H1 (cell line): ENCODE measurements at regions not wholly inside any gene's neighbourhood (a gene's known extent, or its start where the extent isn't known, plus 50 kb on each side); places are given as distances from the start of the nearest gene placed in this dataset.

Experiments used
- CTCF ChIA-PET: fragments of 300-600 bp; sonication (Branson Sonifier 250); formaldehyde crosslinking; loops from one replicate; lab custom pipeline; 2021; ENCODE audit not compliant: partially characterized antibody; lab: Charles Lee
- POLR2A ChIA-PET: fragments of 300-600 bp; sonication (Branson Sonifier 250); formaldehyde crosslinking; loops from one replicate; lab custom pipeline; 2021; ENCODE audit warnings: inconsistent platforms; ENCODE audit not compliant: partially characterized antibody; lab: Charles Lee
- DNase-seq, 2 experiments: peaks; one replicate each; pipeline versions ENCODE4 v3.0.0 to v3.0.0-alpha.2; 2010 to 2022; ENCODE audit warnings: low spot score in 2 of 2, low read depth in 1 of 2, mixed read lengths in 1 of 2
- FAIRE-seq: peaks from 2 replicates; lab custom pipeline; 2011; peaks lifted over from hg19 to GRCh38; lab: Jason Lieb, UNC
- H2AFZ ChIP-seq: 2 replicates; pipeline ENCODE4 v1.8.1; 2012; ENCODE audit warnings: low read length, inconsistent platforms
- H2AK5ac ChIP-seq: 2 replicates; pipeline ENCODE4 v1.6.1; 2013; ENCODE audit warnings: low read depth, low read length
- H2BK120ac ChIP-seq: replicated peaks from 2 replicates; pipeline ENCODE3; 2013; ENCODE audit warnings: low read depth, low read length, inconsistent platforms
- H2BK12ac ChIP-seq: 2 replicates; pipeline ENCODE4 v1.6.1; 2013; ENCODE audit warnings: low read depth, low read length
- H2BK15ac ChIP-seq: 2 replicates; pipeline ENCODE4 v1.6.1; 2013; ENCODE audit warnings: low read length
- H2BK20ac ChIP-seq: 2 replicates; pipeline ENCODE4 v1.6.1; 2013; ENCODE audit warnings: low read length
- H2BK5ac ChIP-seq: 2 replicates; pipeline ENCODE4 v1.6.1; 2013; ENCODE audit warnings: low read depth, low read length
- H3K14ac ChIP-seq: 2 replicates; pipeline ENCODE4 v1.6.1; 2013; ENCODE audit warnings: inconsistent platforms; ENCODE audit not compliant: insufficient read length
- H3K18ac ChIP-seq: 2 replicates; pipeline ENCODE4 v1.6.1; 2013; ENCODE audit warnings: low read length; ENCODE audit errors: extremely low read depth
- H3K23ac ChIP-seq: 2 replicates; pipeline ENCODE4 v1.6.1; 2013; ENCODE audit warnings: inconsistent platforms; ENCODE audit not compliant: insufficient read length
- H3K23me2 ChIP-seq: 2 replicates; pipeline ENCODE4 v1.6.1; 2013; ENCODE audit warnings: low read depth, low read length
- H3K27ac ChIP-seq: 2 replicates; pipeline ENCODE4 v1.6.1; 2011; ENCODE audit warnings: low read depth, low read length, inconsistent platforms
- H3K27me3 ChIP-seq, 4 experiments: replicated peaks in 1 of 4; 1 replicate in 1 of 4; 2 replicates in 3 of 4; pipeline versions ENCODE4 v1.6.1 to v1.8.1; 2011 to 2013; ENCODE audit warnings: low read length in 3 of 4, mild to moderate bottlenecking in 3 of 4, inconsistent platforms in 2 of 4, mixed read lengths in 2 of 4, moderate library complexity in 1 of 4; ENCODE audit not compliant: control insufficient read depth in 3 of 4, insufficient read depth in 3 of 4; ENCODE audit errors: extremely low read depth in 1 of 4
- H3K36me3 ChIP-seq, 4 experiments: 2 replicates each; pipeline versions ENCODE4 v1.6.1 to v1.8.1; 2011 to 2013; ENCODE audit warnings: mild to moderate bottlenecking in 4 of 4, low read length in 3 of 4, moderate library complexity in 2 of 4, control low read depth in 1 of 4, inconsistent platforms in 1 of 4; ENCODE audit not compliant: insufficient read depth in 4 of 4, control insufficient read depth in 2 of 4
- H3K4ac ChIP-seq: replicated peaks from 2 replicates; pipeline ENCODE3; 2013; ENCODE audit warnings: low read length, low read depth, mixed read lengths, inconsistent platforms; ENCODE audit not compliant: insufficient read length
- H3K4me1 ChIP-seq, 4 experiments: replicated peaks in 1 of 4; 1 replicate in 1 of 4; 2 replicates in 3 of 4; pipeline versions ENCODE4 v1.6.1 to v1.8.1; 2011 to 2013; ENCODE audit warnings: low read length in 3 of 4, inconsistent platforms in 2 of 4, mixed read lengths in 1 of 4; ENCODE audit not compliant: insufficient read depth in 4 of 4, control insufficient read depth in 3 of 4
- H3K4me2 ChIP-seq, 2 experiments: 2 replicates each; pipeline versions ENCODE4 v1.6.1 to v1.8.1; 2011 to 2013; ENCODE audit warnings: low read depth in 2 of 2, low read length in 2 of 2, control low read depth in 1 of 2, inconsistent platforms in 1 of 2, mild to moderate bottlenecking in 1 of 2; ENCODE audit not compliant: insufficient read depth in 1 of 2
- H3K4me3 ChIP-seq, 4 experiments: fragments of 200-600, 300-600 bp in 1 of 4; sonication (generic), shearing (Covaris generic), sonication (Bioruptor Twin) in 1 of 4; 2 replicates each; pipeline versions ENCODE4 v1.5.1 to v1.8.1; 2011 to 2016; ENCODE audit warnings: low read length in 4 of 4, low read depth in 3 of 4, control low read depth in 2 of 4, inconsistent platforms in 2 of 4, mild to moderate bottlenecking in 2 of 4, mixed read lengths in 1 of 4, moderate library complexity in 1 of 4; ENCODE audit not compliant: insufficient read depth in 2 of 4; ENCODE audit errors: extremely low read depth in 1 of 4
- H3K56ac ChIP-seq: replicated peaks from 2 replicates; pipeline ENCODE3; 2013; ENCODE audit warnings: low read depth, mild to moderate bottlenecking, mixed read lengths, low read length, inconsistent platforms; ENCODE audit not compliant: insufficient read length
- H3K79me1 ChIP-seq: 2 replicates; pipeline ENCODE4 v1.6.1; 2013; ENCODE audit warnings: low read depth, low read length, control low read depth
- H3K79me2 ChIP-seq, 2 experiments: 2 replicates each; pipeline versions ENCODE4 v1.6.1 to v1.8.1; 2012 to 2013; ENCODE audit warnings: low read length in 2 of 2, mild to moderate bottlenecking in 2 of 2, inconsistent platforms in 1 of 2; ENCODE audit not compliant: insufficient read depth in 2 of 2, control insufficient read depth in 1 of 2
- H3K9ac ChIP-seq, 4 experiments: replicated peaks in 1 of 4; 1 replicate in 1 of 4; 2 replicates in 3 of 4; pipeline versions ENCODE4 v1.6.1 to v1.8.1; 2011 to 2013; ENCODE audit warnings: low read depth in 3 of 4, low read length in 3 of 4, control low read depth in 2 of 4, mild to moderate bottlenecking in 2 of 4, moderate library complexity in 2 of 4, inconsistent platforms in 1 of 4; ENCODE audit errors: extremely low read depth in 1 of 4
- H3K9me3 ChIP-seq, 2 experiments: 2 replicates each; pipeline versions ENCODE4 v1.6.1 to v1.8.1; 2012 to 2013; ENCODE audit warnings: mild to moderate bottlenecking in 2 of 2, moderate library complexity in 2 of 2, control low read depth in 1 of 2, inconsistent platforms in 1 of 2, low read depth in 1 of 2, low read length in 1 of 2, mixed read lengths in 1 of 2; ENCODE audit not compliant: insufficient read depth in 2 of 2
- H4K20me1 ChIP-seq, 2 experiments: replicated peaks in 1 of 2; 2 replicates each; pipeline versions ENCODE3 to v1.8.1; 2011 to 2013; ENCODE audit warnings: inconsistent platforms in 2 of 2, low read length in 2 of 2, mild to moderate bottlenecking in 1 of 2; ENCODE audit not compliant: insufficient read depth in 2 of 2, control insufficient read depth in 1 of 2
- H4K5ac ChIP-seq: 2 replicates; pipeline ENCODE4 v1.6.1; 2013; ENCODE audit warnings: low read length, low read depth, mixed read lengths, inconsistent platforms; ENCODE audit not compliant: insufficient read length
- H4K8ac ChIP-seq: 2 replicates; pipeline ENCODE4 v1.8.0; 2013; ENCODE audit warnings: mild to moderate bottlenecking, moderate library complexity, low read length, inconsistent platforms; ENCODE audit not compliant: insufficient read depth; ENCODE audit errors: extremely low read depth
- H4K91ac ChIP-seq: replicated peaks from 2 replicates; pipeline ENCODE3; 2013; ENCODE audit warnings: low read length, mixed read lengths, inconsistent platforms; ENCODE audit not compliant: insufficient read length
- BRCA1 ChIP-seq: IDR thresholded peaks from 2 replicates; pipeline ENCODE4 v1.6.1; 2012; ENCODE audit warnings: low read depth, low read length, improper control_type of control experiment
- CTBP2 ChIP-seq: IDR thresholded peaks from 2 replicates; pipeline ENCODE4 v1.7.0; 2011; ENCODE audit warnings: borderline replicate concordance, mild to moderate bottlenecking, moderate library complexity, mixed read lengths, low read length; ENCODE audit not compliant: insufficient read depth, insufficient read length
- EZH2 ChIP-seq: fragments of 200-600 bp; sonication (generic); IDR thresholded peaks from 2 replicates; pipeline ENCODE4 v1.7.1; 2012; ENCODE audit warnings: low read depth, mild to moderate bottlenecking, moderate library complexity, low read length, inconsistent platforms; ENCODE audit not compliant: severe bottlenecking
- FOSL1 ChIP-seq: IDR thresholded peaks from 2 replicates; pipeline ENCODE4 v1.6.1; 2011; ENCODE audit warnings: mild to moderate bottlenecking, low read depth, low read length, moderate library complexity; ENCODE audit not compliant: insufficient read depth
- GTF2F1 ChIP-seq: IDR thresholded peaks from 2 replicates; pipeline ENCODE4 v1.6.1; 2012; ENCODE audit warnings: low read depth, low read length, improper control_type of control experiment, borderline replicate concordance
- KDM4A ChIP-seq: IDR thresholded peaks from one replicate; pipeline ENCODE4 v1.7.1; 2012; ENCODE audit warnings: low read depth, mild to moderate bottlenecking, moderate library complexity, low read length, inconsistent platforms; ENCODE audit not compliant: severe bottlenecking
- NRF1 ChIP-seq: IDR thresholded peaks from 2 replicates; pipeline ENCODE4 v1.6.1; 2011; ENCODE audit warnings: mild to moderate bottlenecking, low read depth, low read length, improper control_type of control experiment
- POLR2AphosphoS5 ChIP-seq: IDR thresholded peaks from 2 replicates; pipeline ENCODE4 v1.6.1; 2011; ENCODE audit warnings: low read depth, low read length
- POU5F1 ChIP-seq: IDR thresholded peaks from 2 replicates; pipeline ENCODE4 v1.6.1; 2011; ENCODE audit warnings: low read depth, mild to moderate bottlenecking, low read length, moderate library complexity
- RFX5 ChIP-seq: IDR thresholded peaks from 2 replicates; pipeline ENCODE4 v1.6.1; 2011; ENCODE audit warnings: low read depth, low read length, improper control_type of control experiment, borderline replicate concordance
- SIRT6 ChIP-seq: IDR thresholded peaks from one replicate; pipeline ENCODE4 v1.7.1; 2012; ENCODE audit warnings: low read length, inconsistent platforms
- YY1 ChIP-seq: IDR thresholded peaks from 2 replicates; pipeline ENCODE4 v1.6.1; 2011; ENCODE audit warnings: low read depth, mild to moderate bottlenecking, low read length
- WGBS, 2 experiments: shearing (Covaris generic) in 1 of 2; methylation state at CpG; one replicate each; pipeline versions ENCODE4 v1.1.6 to v1.1.7; 2013 to 2015; ENCODE audit warnings: low lambda C conversion rate in 2 of 2, mixed read lengths in 2 of 2, inconsistent platforms in 1 of 2, low coverage in 1 of 2, missing lambda C conversion rate in 1 of 2; ENCODE audit not compliant: insufficient replicate concordance in 2 of 2, insufficient coverage in 1 of 2, insufficient read length in 1 of 2; ENCODE audit errors: extremely low coverage in 1 of 2, missing lambda C conversion rate in 1 of 2; 5-methylcytosine and 5-hydroxymethylcytosine counted together
- TF ChIP-seq, protein P1 (sequence below): IDR thresholded peaks from 2 replicates; pipeline ENCODE4 v1.6.1; 2011; ENCODE audit warnings: low read length, improper control_type of control experiment

DNA sequence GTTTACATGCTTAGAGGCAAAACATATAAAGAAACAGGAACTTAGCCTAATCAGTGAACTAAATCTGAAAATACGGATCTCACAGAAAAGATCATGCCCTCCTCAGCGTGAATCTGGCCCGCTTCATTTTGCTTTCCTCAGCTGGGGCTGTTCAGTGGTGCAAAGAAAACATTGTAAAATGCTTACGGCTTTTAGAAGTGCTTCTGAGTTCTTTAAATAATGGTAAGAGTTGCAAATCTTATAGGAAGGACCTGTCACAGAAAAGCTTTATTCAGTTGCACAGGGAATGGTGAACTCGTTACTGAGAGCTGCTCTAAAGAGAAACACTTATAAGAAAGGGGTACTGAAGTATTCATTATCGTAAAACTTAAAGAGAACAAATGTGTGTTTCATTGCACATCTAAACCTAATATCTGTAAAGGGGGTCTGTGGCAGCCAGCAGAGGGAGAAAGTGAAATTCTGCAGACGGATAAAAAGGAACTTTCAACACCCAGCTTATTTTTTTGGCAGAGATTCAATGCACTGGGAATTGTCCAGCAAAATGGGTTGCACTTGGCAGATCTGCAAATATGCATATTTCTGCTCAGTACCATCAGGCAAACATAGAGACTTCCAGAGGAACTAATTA, 139.2 kb upstream of the ANK2 start:
- CTCF ChIA-PET = interaction anchor here (1.1 to 5.1 kb wide), 5 partner anchors 8 to 142 kb away, joined by 3 to 20 read pairs (median 3); no protein-coding TSS in a partner anchor
- TF ChIP-seq GTF2F1 = no peak
- TF ChIP-seq BRCA1 = no peak
- no peak for TF ChIP-seq EZH2
- TF ChIP-seq FOSL1 = no peak
- no peak for TF ChIP-seq POLR2AphosphoS5
- TF ChIP-seq RFX5 = no peak
- TF ChIP-seq, protein P1, sequence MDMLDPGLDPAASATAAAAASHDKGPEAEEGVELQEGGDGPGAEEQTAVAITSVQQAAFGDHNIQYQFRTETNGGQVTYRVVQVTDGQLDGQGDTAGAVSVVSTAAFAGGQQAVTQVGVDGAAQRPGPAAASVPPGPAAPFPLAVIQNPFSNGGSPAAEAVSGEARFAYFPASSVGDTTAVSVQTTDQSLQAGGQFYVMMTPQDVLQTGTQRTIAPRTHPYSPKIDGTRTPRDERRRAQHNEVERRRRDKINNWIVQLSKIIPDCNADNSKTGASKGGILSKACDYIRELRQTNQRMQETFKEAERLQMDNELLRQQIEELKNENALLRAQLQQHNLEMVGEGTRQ = no peak
- no peak for TF ChIP-seq YY1
- no peak for TF ChIP-seq POU5F1
- TF ChIP-seq CTBP2 = no peak
- no peak for TF ChIP-seq SIRT6
- no peak for TF ChIP-seq KDM4A
- TF ChIP-seq NRF1 = no peak

More for the DNA sequence above, 139.2 kb upstream of the ANK2 start:
- no peak overlapping the region for H3K27ac ChIP-seq
- POLR2A ChIA-PET = no interaction called here
- H3K9ac ChIP-seq = no peak overlapping the region
- WGBS, 2 experiments = 89% methylated on average over 7 of the region's 7 CpGs; no CpG with 5 or more reads in 1 of the 2 experiments
- no peak overlapping the region for H3K14ac ChIP-seq
- no peak overlapping the region for H2BK12ac ChIP-seq
- H3K79me2 ChIP-seq = no peaks in the 10 kb centered on the region
- no peak overlapping the region for H2BK5ac ChIP-seq
- H3K23ac ChIP-seq = no peak overlapping the region
- H2AK5ac ChIP-seq = no peak overlapping the region
- H3K4ac ChIP-seq = no peak overlapping the region
- no peak overlapping the region for H2AFZ ChIP-seq
- H3K27me3 ChIP-seq = no peaks in the 10 kb centered on the region
- no peak overlapping the region for H4K5ac ChIP-seq
- FAIRE-seq = no peak
- no peak overlapping the region for H3K18ac ChIP-seq
- no peaks in the 10 kb centered on the region for H3K9me3 ChIP-seq
- no peaks in the 10 kb centered on the region for H3K23me2 ChIP-seq
- no peak overlapping the region for H3K56ac ChIP-seq
- H2BK20ac ChIP-seq = no peak overlapping the region
- no peak overlapping the region for H4K8ac ChIP-seq
- no peak overlapping the region for H2BK120ac ChIP-seq
- no peak for DNase-seq
- no peak overlapping the region for H4K91ac ChIP-seq
- no peaks in the 10 kb centered on the region for H3K4me1 ChIP-seq
- no peak overlapping the region for H3K4me2 ChIP-seq
- no peaks in the 10 kb centered on the region; a peak in 1 of 8 replicates for H3K36me3 ChIP-seq
- no peak overlapping the region for H2BK15ac ChIP-seq
- no peaks in the 10 kb centered on the region for H3K79me1 ChIP-seq
- H3K4me3 ChIP-seq = no peak overlapping the region
- no peaks in the 10 kb centered on the region for H4K20me1 ChIP-seq
